Activated T-helper 2 cell treated with anti-CD3 and anti-CD28 coated beads, Interferon-gamma antibody, Interleukin-2, Interleukin-4, amounts not matched to agents 10 μg/mL and 5 μg/mL and 100 μg/mL, durations not matched to agents 14 hours and 24 hours and 36 hours (primary cell): ENCODE measurements at regions not wholly inside any gene's neighbourhood (a gene's known extent, or its start where the extent isn't known, plus 50 kb on each side); places are given as distances from the start of the nearest gene placed in this dataset.

Experiments used
- DNase-seq: peaks from one replicate; pipeline ENCODE4 v3.0.0; 2021; ENCODE audit warnings: low spot score
- H3K27ac Mint-ChIP-seq: one replicate; pipeline ENCODE4 v1.8.0; 2021; ENCODE audit warnings: mixed read lengths
- H3K27me3 Mint-ChIP-seq: one replicate; pipeline ENCODE4 v1.8.0; 2021; ENCODE audit warnings: low read depth, mixed read lengths
- H3K36me3 Mint-ChIP-seq: one replicate; pipeline ENCODE4 v1.8.0; 2021; ENCODE audit warnings: low read depth, mixed read lengths
- H3K4me1 Mint-ChIP-seq: one replicate; pipeline ENCODE4 v1.8.0; 2021; ENCODE audit warnings: low read depth, mixed read lengths
- H3K4me3 Mint-ChIP-seq: one replicate; pipeline ENCODE4 v1.8.0; 2021; ENCODE audit warnings: low read depth, mild to moderate bottlenecking, moderate library complexity, mixed read lengths
- H3K9me3 Mint-ChIP-seq: one replicate; pipeline ENCODE4 v1.8.0; 2021; ENCODE audit warnings: mixed read lengths
- intact Hi-C: fragments of 100-400 bp; cut with micrococcal nuclease; formaldehyde crosslinking; loops from one replicate; pipeline ENCODE4 v1.15.1; 2023

DNA sequence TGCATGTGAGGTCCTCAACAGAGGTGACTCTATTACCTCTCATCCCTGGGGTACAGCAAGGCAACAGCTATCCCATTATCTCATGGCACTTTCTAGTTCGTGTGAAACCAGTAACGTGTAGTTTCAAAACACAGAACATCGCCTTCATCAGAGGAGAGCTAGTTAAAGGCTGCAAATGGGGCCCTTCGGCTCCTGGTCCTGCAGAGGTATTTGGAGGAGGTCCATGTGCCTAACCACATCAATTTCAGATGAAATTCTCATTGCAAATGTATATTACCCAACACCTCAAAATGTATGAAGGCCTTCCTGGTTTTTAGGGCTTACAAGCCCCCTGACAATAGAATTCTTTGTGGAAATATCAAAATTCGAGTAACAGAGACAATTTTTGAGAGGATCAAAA, 95.7 kb upstream of the PSMD7 start:
- H3K27ac Mint-ChIP-seq: no peak overlapping the region
- no peaks in the 10 kb centered on the region for H3K4me1 Mint-ChIP-seq
- intact Hi-C loops: no loop called here
- H3K4me3 Mint-ChIP-seq: no peak overlapping the region
- DNase-seq: no peak
- H3K9me3 Mint-ChIP-seq: no peaks in the 10 kb centered on the region
- no peaks in the 10 kb centered on the region for H3K27me3 Mint-ChIP-seq
- no peaks in the 10 kb centered on the region for H3K36me3 Mint-ChIP-seq

GRCh38 chr16:74199842-74200124, 96.8 kb upstream of the PSMD7 start:
- intact Hi-C loops: no loop called here

DNA sequence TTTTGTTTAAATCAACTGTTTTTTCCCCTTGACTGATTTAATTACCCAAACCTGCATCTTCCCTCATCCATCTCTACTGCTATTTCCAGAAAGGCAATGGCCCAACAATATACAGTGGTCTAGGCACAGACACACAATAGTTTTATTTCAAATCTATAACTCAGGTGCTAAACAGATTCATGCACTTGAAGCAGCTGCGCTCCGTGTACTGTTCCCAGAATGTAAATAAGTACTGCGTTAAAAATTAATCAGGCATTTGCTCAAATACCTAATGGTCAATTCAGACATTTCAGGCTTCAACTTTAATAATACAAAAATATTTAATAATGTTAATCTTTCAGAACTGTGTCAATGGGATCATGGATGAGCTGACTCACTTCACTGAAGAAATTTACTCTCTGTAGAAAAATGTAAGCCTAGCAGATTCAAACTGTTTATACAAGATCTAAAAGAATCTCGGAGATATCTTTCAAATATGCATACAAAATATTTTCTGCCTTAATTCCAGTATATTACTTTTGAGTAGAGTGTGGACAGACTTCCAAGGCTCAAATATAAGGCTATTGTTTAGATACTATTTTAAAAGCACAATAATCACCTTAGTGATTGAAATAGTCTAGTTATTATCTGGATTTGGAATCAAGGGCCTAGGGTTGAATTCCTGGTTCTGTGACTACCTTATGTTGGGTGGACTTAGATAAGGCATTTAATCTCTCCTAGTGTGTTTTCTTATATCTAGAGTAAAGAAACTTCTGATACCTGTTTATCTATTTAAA, 97.4 kb upstream of the PSMD7 start:
- no peaks in the 10 kb centered on the region for H3K4me1 Mint-ChIP-seq
- intact Hi-C loops: no loop called here
- H3K36me3 Mint-ChIP-seq: no peaks in the 10 kb centered on the region

More at GRCh38 chr16:74199842-74200124, 96.8 kb upstream of the PSMD7 start:
- Mint-ChIP-seq H3K9me3 (no peaks in the 10 kb centered on the region), H3K27me3 (no peaks in the 10 kb centered on the region), H3K36me3 (no peaks in the 10 kb centered on the region), H3K4me1 (no peaks in the 10 kb centered on the region), H3K4me3 (no peak overlapping the region), H3K27ac (no peak overlapping the region)
- DNase-seq: no peak

GRCh38 chr16:74192281-74192797, 104.3 kb upstream of the PSMD7 start:
- H3K9me3 Mint-ChIP-seq: no peaks in the 10 kb centered on the region
- H3K27me3 Mint-ChIP-seq: peaks cover 2% of the 10 kb centered on the region
- intact Hi-C loops: no loop called here
- H3K36me3 Mint-ChIP-seq: no peaks in the 10 kb centered on the region
- H3K4me1 Mint-ChIP-seq: peaks cover 1% of the 10 kb centered on the region
- H3K27ac Mint-ChIP-seq: no peak overlapping the region
- no peak overlapping the region for H3K4me3 Mint-ChIP-seq
- DNase-seq: no peak

More for the DNA sequence above, 97.4 kb upstream of the PSMD7 start:
- H3K27me3 Mint-ChIP-seq: no peaks in the 10 kb centered on the region
- no peaks in the 10 kb centered on the region for H3K9me3 Mint-ChIP-seq
- DNase-seq: no peak
- H3K27ac Mint-ChIP-seq: no peak overlapping the region
- H3K4me3 Mint-ChIP-seq: no peak overlapping the region

- H3K27me3 Mint-ChIP-seq: peaks cover 2% of the 10 kb centered on the region
- no peak overlapping the region for H3K4me3 Mint-ChIP-seq
- no peaks in the 10 kb centered on the region for H3K9me3 Mint-ChIP-seq
- H3K36me3 Mint-ChIP-seq: no peaks in the 10 kb centered on the region
- no peak for DNase-seq
- intact Hi-C loops: no loop called here
- no peak overlapping the region for H3K27ac Mint-ChIP-seq
- H3K4me1 Mint-ChIP-seq: peaks cover 1% of the 10 kb centered on the region
Measured at GRCh38 chr16:74190292-74190691, 106.3 kb upstream of the PSMD7 start.

- no peak for DNase-seq
- H3K4me3 Mint-ChIP-seq: no peak overlapping the region
- intact Hi-C loops: no loop called here
- H3K27ac Mint-ChIP-seq: no peak overlapping the region
- no peaks in the 10 kb centered on the region for H3K36me3 Mint-ChIP-seq
- H3K4me1 Mint-ChIP-seq: peaks cover 1% of the 10 kb centered on the region
- no peaks in the 10 kb centered on the region for H3K9me3 Mint-ChIP-seq
- H3K27me3 Mint-ChIP-seq: peaks cover 2% of the 10 kb centered on the region
Measured at GRCh38 chr16:74188856-74189255, 107.8 kb upstream of the PSMD7 start.

DNA sequence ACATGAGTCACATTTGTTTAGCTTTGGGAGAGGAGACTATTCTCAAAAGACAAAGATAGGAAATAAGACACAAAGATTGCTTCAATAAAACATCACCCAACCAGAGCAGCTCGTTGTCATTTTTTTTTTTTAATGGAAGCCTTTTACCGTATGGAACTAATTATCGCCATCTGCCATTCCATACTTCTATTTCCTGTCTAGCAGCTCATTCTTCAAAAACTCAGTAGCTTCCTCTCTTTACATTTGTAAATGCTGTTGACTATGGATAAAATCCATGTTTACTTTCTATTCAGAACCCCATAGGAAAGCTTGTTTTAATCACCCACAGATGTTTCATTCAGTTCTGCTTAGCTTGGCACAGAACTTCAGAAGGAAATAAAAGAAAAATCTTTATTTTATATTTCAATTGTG, 110.0 kb upstream of the PSMD7 start:
- Mint-ChIP-seq H3K27ac (no peak overlapping the region), H3K9me3 (no peaks in the 10 kb centered on the region), H3K4me1 (peaks cover 1% of the 10 kb centered on the region), H3K27me3 (peaks cover 2% of the 10 kb centered on the region), H3K36me3 (no peaks in the 10 kb centered on the region), H3K4me3 (no peak overlapping the region)
- no peak for DNase-seq
- intact Hi-C loops: no loop called here

DNA sequence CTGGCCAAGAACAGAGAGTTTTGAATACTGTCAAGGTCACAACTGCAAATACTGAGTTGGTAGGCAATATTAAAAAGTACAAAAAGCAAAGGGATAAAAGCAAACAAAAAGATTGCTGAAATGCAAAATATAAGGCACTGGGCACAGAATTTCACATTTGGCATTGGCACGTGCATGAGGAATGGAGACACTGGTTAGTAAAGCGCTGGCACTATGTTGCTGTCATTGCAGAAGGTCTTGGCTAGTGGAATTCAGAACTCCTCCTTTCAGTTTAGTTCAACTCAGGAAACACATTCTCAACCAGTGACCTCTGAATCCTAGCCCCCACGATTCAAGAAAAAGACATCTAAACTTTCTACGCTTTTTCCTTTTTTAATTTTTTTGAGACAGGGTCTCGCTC, 111.8 kb upstream of the PSMD7 start:
- Mint-ChIP-seq H3K36me3 (no peaks in the 10 kb centered on the region), H3K9me3 (peaks cover 7% of the 10 kb centered on the region), H3K4me3 (no peak overlapping the region), H3K27me3 (no peaks in the 10 kb centered on the region), H3K27ac (no peak overlapping the region), H3K4me1 (no peaks in the 10 kb centered on the region)
- intact Hi-C loops: no loop called here
- DNase-seq: no peak

GRCh38 chr16:74183601-74184360, 112.8 kb upstream of the PSMD7 start:
- Mint-ChIP-seq H3K4me3 (no peak overlapping the region), H3K36me3 (no peaks in the 10 kb centered on the region), H3K27me3 (no peaks in the 10 kb centered on the region), H3K27ac (no peak overlapping the region), H3K4me1 (no peaks in the 10 kb centered on the region), H3K9me3 (peaks cover 7% of the 10 kb centered on the region)
- no peak for DNase-seq
- intact Hi-C loops: no loop called here

DNA sequence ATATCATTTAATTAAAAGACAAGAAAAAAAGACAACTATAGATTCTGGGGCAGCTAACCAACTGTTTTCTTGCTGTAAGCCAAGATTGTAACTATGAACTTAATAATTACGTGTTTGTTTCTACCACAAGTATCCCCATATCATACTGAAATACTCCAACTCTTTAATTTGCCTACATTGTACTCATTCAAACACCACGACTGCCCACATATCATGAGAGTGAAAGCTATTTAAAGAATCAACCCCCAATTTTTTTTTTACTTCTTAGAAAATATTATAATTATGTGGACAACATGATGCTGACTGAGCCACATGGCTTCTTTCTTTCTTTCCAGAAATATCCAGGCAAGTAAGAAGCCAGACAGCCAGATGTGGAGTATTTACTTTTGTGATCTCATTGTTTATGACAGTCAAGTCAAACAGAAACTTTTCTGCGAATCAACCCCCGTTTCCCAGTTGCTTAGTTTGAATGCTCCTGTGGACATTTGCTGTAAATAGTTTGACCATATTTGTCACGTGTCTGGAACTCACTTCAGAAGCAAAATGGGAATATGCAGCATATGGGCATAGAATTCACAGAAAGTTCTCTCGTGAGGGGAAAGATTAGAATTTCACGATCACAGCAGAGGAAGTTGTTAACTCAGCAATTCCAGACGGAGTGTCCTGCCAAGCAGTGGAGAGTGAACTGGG, 126.8 kb upstream of the PSMD7 start:
- no peaks in the 10 kb centered on the region for H3K9me3 Mint-ChIP-seq
- H3K4me1 Mint-ChIP-seq: no peaks in the 10 kb centered on the region
- H3K27ac Mint-ChIP-seq: no peak overlapping the region
- intact Hi-C loops: no loop called here
- no peak for DNase-seq
- H3K36me3 Mint-ChIP-seq: no peaks in the 10 kb centered on the region
- no peaks in the 10 kb centered on the region for H3K27me3 Mint-ChIP-seq
- no peak overlapping the region for H3K4me3 Mint-ChIP-seq

DNA sequence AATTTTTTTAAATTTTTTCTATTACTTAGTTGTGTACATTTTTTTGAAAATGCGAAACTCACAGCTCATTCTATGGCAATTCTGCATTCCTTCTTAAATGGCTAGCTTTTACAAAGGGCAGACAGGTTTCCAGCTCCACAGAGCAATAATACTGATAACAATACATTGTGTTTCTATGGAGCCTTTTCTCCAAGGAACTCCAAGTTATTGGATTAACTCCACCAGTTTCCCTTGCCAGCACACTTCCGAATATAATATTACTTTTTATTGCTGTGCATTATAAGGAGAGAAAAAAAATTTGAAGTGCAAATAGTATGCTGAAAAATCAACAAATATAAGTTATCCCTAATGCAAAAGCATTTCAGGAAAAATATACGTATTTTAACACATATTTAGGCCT, 127.5 kb upstream of the PSMD7 start:
- Mint-ChIP-seq H3K4me1 (no peaks in the 10 kb centered on the region), H3K27ac (no peak overlapping the region)
- intact Hi-C loops: no loop called here

GRCh38 chr16:74168445-74168844, 128.2 kb upstream of the PSMD7 start:
- Mint-ChIP-seq H3K4me1 (no peaks in the 10 kb centered on the region), H3K36me3 (no peaks in the 10 kb centered on the region), H3K9me3 (no peaks in the 10 kb centered on the region), H3K4me3 (no peak overlapping the region), H3K27ac (no peak overlapping the region), H3K27me3 (no peaks in the 10 kb centered on the region)
- intact Hi-C loops: no loop called here
- DNase-seq: no peak

More for the DNA sequence above, 127.5 kb upstream of the PSMD7 start:
- H3K27me3 Mint-ChIP-seq: no peaks in the 10 kb centered on the region
- no peak for DNase-seq
- H3K4me3 Mint-ChIP-seq: no peak overlapping the region
- no peaks in the 10 kb centered on the region for H3K9me3 Mint-ChIP-seq
- H3K36me3 Mint-ChIP-seq: no peaks in the 10 kb centered on the region

DNA sequence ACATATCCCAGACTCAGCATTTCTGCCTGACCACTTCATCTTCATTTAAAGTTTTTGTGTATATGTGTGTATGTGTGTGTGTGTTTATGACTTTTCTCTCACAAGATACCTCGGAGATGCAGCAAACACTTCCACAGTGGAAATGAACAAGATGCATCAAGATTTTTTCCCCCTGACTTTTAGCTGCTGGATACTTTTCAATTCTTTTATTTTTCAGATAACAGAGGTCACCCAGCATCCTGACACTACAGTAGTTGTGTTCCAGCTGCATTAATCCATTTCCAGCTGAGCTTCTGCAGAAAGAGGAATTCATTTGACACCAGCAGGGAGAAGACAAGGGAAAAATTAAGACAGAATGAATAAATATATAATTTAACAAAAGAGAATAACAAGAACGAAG, 130.2 kb upstream of the PSMD7 start:
- Mint-ChIP-seq H3K9me3 (no peaks in the 10 kb centered on the region), H3K27ac (no peak overlapping the region), H3K4me1 (no peaks in the 10 kb centered on the region), H3K27me3 (no peaks in the 10 kb centered on the region), H3K4me3 (no peak overlapping the region), H3K36me3 (no peaks in the 10 kb centered on the region)
- DNase-seq: no peak
- intact Hi-C loops: no loop called here
